ENCODE measurements at regions not wholly inside any gene's neighbourhood (a gene's known extent, or its start where the extent isn't known, plus 50 kb on each side); places are given as distances from the start of the nearest gene placed in this dataset.

- POLR2A ChIA-PET: no interaction called here
- no peaks in the 10 kb centered on the region for H3K36me3 ChIP-seq (ENCODE audit: control insufficient read depth, insufficient read depth, low read length)
- H3K27me3 ChIP-seq (ENCODE audit: control insufficient read depth, insufficient read depth, low read length): no peaks in the 10 kb centered on the region
- CTCF ChIA-PET: no interaction called here
- TF ChIP-seq CTCF (IDR thresholded peaks at IDR 0.05; ENCODE audit: insufficient read depth, low read depth, low read length): no peak
- DNase-seq (ENCODE audit: low read depth): no peak
- no peak overlapping the region for H3K4me3 ChIP-seq (ENCODE audit: low read depth, low read length)
These were observed 1391.0 kb upstream of the ADGRB3 start for GRCh38 chr6:67244037-67244436.

GRCh38 chr6:67237277-67237676 lies 1397.8 kb upstream of the ADGRB3 start:
- Histone ChIP-seq H3K27me3 (ENCODE audit: control insufficient read depth, insufficient read depth, low read length) (no peaks in the 10 kb centered on the region), H3K36me3 (ENCODE audit: control insufficient read depth, insufficient read depth, low read length) (no peaks in the 10 kb centered on the region), H3K4me3 (ENCODE audit: low read depth, low read length) (no peak overlapping the region)
- ChIA-PET CTCF (no interaction called here), POLR2A (no interaction called here)
- no peak for DNase-seq (ENCODE audit: low read depth)
- TF ChIP-seq CTCF (IDR thresholded peaks at IDR 0.05; ENCODE audit: insufficient read depth, low read depth, low read length): no peak

GRCh38 chr6:67231092-67231491 lies 1404.0 kb upstream of the ADGRB3 start:
- no peak overlapping the region for H3K4me3 ChIP-seq (ENCODE audit: low read depth, low read length)
- no peak for TF ChIP-seq CTCF (IDR thresholded peaks at IDR 0.05; ENCODE audit: insufficient read depth, low read depth, low read length)
- no peaks in the 10 kb centered on the region for H3K27me3 ChIP-seq (ENCODE audit: control insufficient read depth, insufficient read depth, low read length)
- ChIA-PET POLR2A (no interaction called here), CTCF (no interaction called here)
- DNase-seq (ENCODE audit: low read depth): no peak
- no peaks in the 10 kb centered on the region for H3K36me3 ChIP-seq (ENCODE audit: control insufficient read depth, insufficient read depth, low read length)

- H3K27me3 ChIP-seq (ENCODE audit: control insufficient read depth, insufficient read depth, low read length): no peaks in the 10 kb centered on the region
- no peaks in the 10 kb centered on the region for H3K36me3 ChIP-seq (ENCODE audit: control insufficient read depth, insufficient read depth, low read length)
- TF ChIP-seq CTCF (IDR thresholded peaks at IDR 0.05; ENCODE audit: insufficient read depth, low read depth, low read length): no peak
- POLR2A ChIA-PET: no interaction called here
- CTCF ChIA-PET: no interaction called here
- no peak for DNase-seq (ENCODE audit: low read depth)
- H3K4me3 ChIP-seq (ENCODE audit: low read depth, low read length): no peak overlapping the region
These were observed 1410.1 kb upstream of the ADGRB3 start for GRCh38 chr6:67224989-67225388.

GRCh38 chr6:67221226-67221625 lies 1413.9 kb upstream of the ADGRB3 start:
- no peak for DNase-seq (ENCODE audit: low read depth)
- no peaks in the 10 kb centered on the region for H3K36me3 ChIP-seq (ENCODE audit: control insufficient read depth, insufficient read depth, low read length)
- POLR2A ChIA-PET: no interaction called here
- H3K27me3 ChIP-seq (ENCODE audit: control insufficient read depth, insufficient read depth, low read length): no peaks in the 10 kb centered on the region
- no peak overlapping the region for H3K4me3 ChIP-seq (ENCODE audit: low read depth, low read length)
- TF ChIP-seq CTCF (IDR thresholded peaks at IDR 0.05; ENCODE audit: insufficient read depth, low read depth, low read length): no peak
- CTCF ChIA-PET: no interaction called here
